ENCODE measurements at regions not wholly inside any gene's neighbourhood (a gene's known extent, or its start where the extent isn't known, plus 50 kb on each side); places are given as distances from the start of the nearest gene placed in this dataset.

DNA sequence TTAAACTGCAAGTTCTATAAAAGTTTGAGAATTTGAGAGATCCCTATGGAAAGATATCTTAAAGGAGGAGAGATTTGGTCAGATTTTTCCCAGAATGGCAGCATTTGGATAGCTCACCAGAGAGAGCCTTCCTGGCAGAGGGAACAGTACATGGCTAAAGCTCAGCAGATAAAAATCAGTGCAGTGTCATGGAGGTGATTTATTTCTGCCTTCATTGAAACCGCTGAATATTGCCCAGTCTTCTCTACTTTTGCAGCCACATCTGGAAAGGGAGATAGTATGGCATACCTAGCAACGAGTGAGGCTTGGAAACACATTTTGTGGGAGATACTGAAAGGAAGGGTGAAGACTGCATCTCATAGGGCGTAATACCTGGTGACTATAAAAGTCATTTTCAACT lies 155.2 kb downstream of the RFC3 start:
- H3K4me3 ChIP-seq (replicated peaks; ENCODE audit: low read depth, low read length), result no peak overlapping the region
- TF ChIP-seq, protein P1, sequence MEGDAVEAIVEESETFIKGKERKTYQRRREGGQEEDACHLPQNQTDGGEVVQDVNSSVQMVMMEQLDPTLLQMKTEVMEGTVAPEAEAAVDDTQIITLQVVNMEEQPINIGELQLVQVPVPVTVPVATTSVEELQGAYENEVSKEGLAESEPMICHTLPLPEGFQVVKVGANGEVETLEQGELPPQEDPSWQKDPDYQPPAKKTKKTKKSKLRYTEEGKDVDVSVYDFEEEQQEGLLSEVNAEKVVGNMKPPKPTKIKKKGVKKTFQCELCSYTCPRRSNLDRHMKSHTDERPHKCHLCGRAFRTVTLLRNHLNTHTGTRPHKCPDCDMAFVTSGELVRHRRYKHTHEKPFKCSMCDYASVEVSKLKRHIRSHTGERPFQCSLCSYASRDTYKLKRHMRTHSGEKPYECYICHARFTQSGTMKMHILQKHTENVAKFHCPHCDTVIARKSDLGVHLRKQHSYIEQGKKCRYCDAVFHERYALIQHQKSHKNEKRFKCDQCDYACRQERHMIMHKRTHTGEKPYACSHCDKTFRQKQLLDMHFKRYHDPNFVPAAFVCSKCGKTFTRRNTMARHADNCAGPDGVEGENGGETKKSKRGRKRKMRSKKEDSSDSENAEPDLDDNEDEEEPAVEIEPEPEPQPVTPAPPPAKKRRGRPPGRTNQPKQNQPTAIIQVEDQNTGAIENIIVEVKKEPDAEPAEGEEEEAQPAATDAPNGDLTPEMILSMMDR (IDR thresholded peaks at IDR 0.05; ENCODE audit: low read depth, low read length, missing control alignments), result no peak
- no peak for DNase-seq (ENCODE audit: extremely low read depth, low read depth)

DNA sequence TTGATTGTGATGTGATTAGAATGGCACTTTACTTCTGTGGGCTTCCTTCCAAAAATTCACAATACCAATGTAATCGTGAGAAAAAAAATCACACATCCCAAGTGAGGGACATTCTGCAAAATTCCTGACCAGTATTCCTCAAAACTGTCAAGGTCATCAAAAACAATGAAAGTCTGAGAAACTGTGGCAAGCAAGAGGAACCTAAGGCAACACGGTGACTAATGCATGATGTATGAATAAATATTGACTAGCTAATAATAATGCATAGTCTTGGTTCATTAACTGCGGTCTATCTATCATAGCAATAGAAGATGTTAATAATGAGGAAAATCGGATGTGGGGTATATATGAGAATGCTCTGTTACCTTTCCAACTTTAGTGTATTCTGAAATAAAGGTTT lies 159.0 kb downstream of the RFC3 start:
- DNase-seq (ENCODE audit: extremely low read depth, low read depth), result no peak
- TF ChIP-seq, protein P1 (IDR thresholded peaks at IDR 0.05; ENCODE audit: low read depth, low read length, missing control alignments), result no peak
- no peak overlapping the region for H3K4me3 ChIP-seq (replicated peaks; ENCODE audit: low read depth, low read length)

DNA sequence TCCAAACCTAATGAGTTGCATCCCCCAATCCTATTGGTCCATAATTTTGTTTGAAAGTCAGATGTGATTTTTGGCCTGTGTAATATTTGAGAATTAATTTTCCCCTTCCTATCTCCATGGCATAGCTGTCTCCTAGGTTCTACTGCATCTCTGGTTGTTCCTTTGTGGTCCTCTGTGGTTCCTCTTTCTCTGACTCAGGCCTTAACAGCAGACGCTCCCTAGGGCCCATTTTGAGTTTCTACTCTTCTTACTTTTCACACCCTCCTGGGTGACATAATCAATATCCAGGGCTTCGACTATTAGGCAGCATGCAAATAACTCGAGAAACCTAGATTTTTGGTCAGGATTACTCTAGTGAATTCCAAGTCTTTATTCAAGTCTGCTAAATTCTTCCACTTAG lies 160.7 kb downstream of the RFC3 start:
- no peak for DNase-seq (ENCODE audit: extremely low read depth, low read depth)
- TF ChIP-seq, protein P1 (IDR thresholded peaks at IDR 0.05; ENCODE audit: low read depth, low read length, missing control alignments), result no peak
- H3K4me3 ChIP-seq (replicated peaks; ENCODE audit: low read depth, low read length), result no peak overlapping the region

DNA sequence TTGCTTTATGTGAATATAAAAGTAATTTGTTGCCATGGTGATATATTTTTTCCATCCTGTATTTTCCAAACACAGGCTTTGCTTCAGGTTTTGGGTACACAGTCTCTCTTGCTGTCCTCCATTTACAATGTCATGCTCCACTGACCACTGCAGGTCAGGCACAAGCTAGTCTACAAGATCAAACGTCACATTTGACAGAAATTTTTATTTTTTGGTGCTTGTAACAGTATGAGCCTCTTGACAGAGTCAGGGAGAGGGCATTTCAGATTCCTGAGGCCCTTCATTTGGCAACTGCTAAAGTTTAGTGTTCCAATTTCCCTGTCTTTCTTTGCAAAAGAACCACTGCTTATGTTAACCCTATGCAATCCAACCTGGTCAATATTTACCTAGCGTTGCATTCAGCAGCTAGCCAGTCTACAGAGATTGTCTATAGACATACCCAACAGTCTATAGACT lies 175.0 kb downstream of the RFC3 start:
- TF ChIP-seq, protein P1 (IDR thresholded peaks at IDR 0.05; ENCODE audit: low read depth, low read length, missing control alignments), result no peak
- no peak overlapping the region for H3K4me3 ChIP-seq (replicated peaks; ENCODE audit: low read depth, low read length)
- no peak for DNase-seq (ENCODE audit: extremely low read depth, low read depth)

DNA sequence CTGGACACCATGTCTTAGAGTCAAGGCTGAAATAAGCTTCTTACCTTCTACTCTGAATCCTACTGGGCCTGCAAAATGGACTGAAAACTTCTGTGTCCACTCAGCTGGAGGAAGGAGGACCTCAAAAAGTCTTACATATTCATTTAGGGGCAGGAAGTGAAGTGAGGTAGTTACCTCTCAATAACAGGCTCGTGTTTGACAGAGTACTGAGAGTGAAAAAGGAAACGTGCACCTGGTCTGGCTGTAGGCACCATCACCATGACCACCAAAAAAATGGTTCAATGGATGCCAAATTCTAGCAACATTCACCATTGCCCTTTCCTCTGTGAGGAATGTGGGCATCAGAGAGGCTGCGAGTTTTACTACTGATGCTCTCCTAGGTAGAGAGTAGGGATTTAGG lies 176.2 kb downstream of the RFC3 start:
- no peak overlapping the region for H3K4me3 ChIP-seq (replicated peaks; ENCODE audit: low read depth, low read length)
- DNase-seq (ENCODE audit: extremely low read depth, low read depth), result no peak
- TF ChIP-seq, protein P1 (IDR thresholded peaks at IDR 0.05; ENCODE audit: low read depth, low read length, missing control alignments), result no peak

DNA sequence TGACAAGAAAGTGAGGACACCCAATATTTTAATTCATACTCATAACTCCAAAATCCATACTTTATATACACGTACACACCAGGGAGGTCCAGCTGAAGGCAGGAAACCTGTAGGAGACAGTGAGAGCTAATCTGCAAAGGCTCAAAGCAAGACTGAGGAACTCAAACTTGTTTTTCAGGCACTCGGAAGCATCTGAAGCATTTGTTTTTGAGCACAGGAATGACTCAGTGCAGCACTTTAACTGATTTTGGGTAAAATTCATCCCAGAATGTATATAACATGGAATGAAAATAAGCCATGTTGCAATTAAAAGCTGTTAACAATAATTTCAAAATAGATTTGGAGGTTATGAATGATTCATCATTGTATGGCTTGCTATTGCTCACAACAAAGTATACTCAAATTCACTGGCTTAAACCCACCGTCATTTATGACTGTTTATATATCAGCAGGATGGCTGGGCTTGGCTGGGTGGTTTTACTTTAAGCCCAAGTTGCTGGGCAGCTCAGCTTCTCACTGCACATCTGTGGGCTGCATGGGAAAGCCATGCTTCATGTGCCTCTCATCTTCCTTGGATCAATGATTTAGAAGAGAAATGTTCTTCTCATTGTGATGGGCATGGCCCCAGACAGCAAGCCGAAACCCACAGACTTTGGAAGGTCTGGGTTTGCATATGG lies 177.0 kb downstream of the RFC3 start:
- no peak overlapping the region for H3K4me3 ChIP-seq (replicated peaks; ENCODE audit: low read depth, low read length)
- DNase-seq (ENCODE audit: extremely low read depth, low read depth), result peak; percentile 15
- TF ChIP-seq, protein P1 (IDR thresholded peaks at IDR 0.05; ENCODE audit: low read depth, low read length, missing control alignments), result no peak

DNA sequence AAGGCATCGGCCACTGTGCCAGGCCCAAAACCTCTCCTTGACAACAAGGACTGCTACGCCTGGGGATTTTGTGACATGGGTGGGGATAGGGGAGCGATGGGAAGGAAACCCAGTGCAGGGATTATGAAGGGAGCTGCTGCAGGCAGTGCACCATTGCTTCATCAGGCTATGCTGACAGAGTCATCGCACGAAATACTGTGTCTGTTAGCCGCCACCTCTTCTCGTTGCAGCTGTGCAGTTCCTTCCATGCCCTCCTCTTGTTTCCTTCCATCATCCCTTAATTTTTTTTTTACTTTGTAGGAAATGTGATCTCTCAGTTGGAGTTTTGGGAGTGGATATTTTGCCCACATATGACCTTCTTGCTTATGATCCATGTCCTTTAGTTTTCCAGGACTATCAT lies 178.7 kb downstream of the RFC3 start:
- DNase-seq (ENCODE audit: extremely low read depth, low read depth), result no peak
- TF ChIP-seq, protein P1 (IDR thresholded peaks at IDR 0.05; ENCODE audit: low read depth, low read length, missing control alignments), result no peak
- no peak overlapping the region for H3K4me3 ChIP-seq (replicated peaks; ENCODE audit: low read depth, low read length)
